GM21367 (cell line): ENCODE measurements at regions not wholly inside any gene's neighbourhood (a gene's known extent, or its start where the extent isn't known, plus 50 kb on each side); places are given as distances from the start of the nearest gene placed in this dataset.

ENCODE experiments used
- ATAC-seq: cut with Tn5 transposase; IDR thresholded peaks from one replicate; pipeline ENCODE4 v1.9.1; 2021; ENCODE audit not compliant: unreplicated experiment

- ATAC-seq, result no peak
These were observed 111.2 kb upstream of the MBNL2 start for GRCh38 chr13:97110936-97111335.

GRCh38 chr13:97111756-97112155, 110.4 kb upstream of the MBNL2 start:
- no peak for ATAC-seq

- no peak for ATAC-seq
These were observed 109.5 kb upstream of the MBNL2 start for GRCh38 chr13:97112446-97113152.

GRCh38 chr13:97113231-97114001, 108.7 kb upstream of the MBNL2 start:
- no peak for ATAC-seq

GRCh38 chr13:97114651-97115050, 107.5 kb upstream of the MBNL2 start:
- ATAC-seq, result no peak

- ATAC-seq, result no peak
These were observed 105.4 kb upstream of the MBNL2 start for GRCh38 chr13:97116754-97117153.

GRCh38 chr13:97117388-97117910, 104.7 kb upstream of the MBNL2 start:
- ATAC-seq, result no peak

GRCh38 chr13:97119943-97120342, 102.2 kb upstream of the MBNL2 start:
- ATAC-seq, result no peak

GRCh38 chr13:97120346-97120745, 101.8 kb upstream of the MBNL2 start:
- no peak for ATAC-seq

- ATAC-seq, result no peak
These were observed 101.2 kb upstream of the MBNL2 start for GRCh38 chr13:97120976-97121375.

- ATAC-seq, result no peak
These were observed 100.2 kb upstream of the MBNL2 start for GRCh38 chr13:97121894-97122293.

- no peak for ATAC-seq
These were observed 99.6 kb upstream of the MBNL2 start for GRCh38 chr13:97122381-97122996.

GRCh38 chr13:97124206-97124605, 97.9 kb upstream of the MBNL2 start:
- ATAC-seq, result no peak

GRCh38 chr13:97124915-97125809, 97.0 kb upstream of the MBNL2 start:
- no peak for ATAC-seq

- peak; percentile 90 for ATAC-seq
These were observed 96.1 kb upstream of the MBNL2 start for GRCh38 chr13:97125810-97126738.

GRCh38 chr13:97127842-97128241, 94.3 kb upstream of the MBNL2 start:
- no peak for ATAC-seq

- ATAC-seq, result no peak
These were observed 91.9 kb upstream of the MBNL2 start for GRCh38 chr13:97130190-97130589.

GRCh38 chr13:97131447-97131846, 90.7 kb upstream of the MBNL2 start:
- no peak for ATAC-seq

GRCh38 chr13:97133554-97133953, 88.6 kb upstream of the MBNL2 start:
- no peak for ATAC-seq

GRCh38 chr13:97133955-97134354, 88.2 kb upstream of the MBNL2 start:
- no peak for ATAC-seq
